ENCODE measurements at regions not wholly inside any gene's neighbourhood (a gene's known extent, or its start where the extent isn't known, plus 50 kb on each side); places are given as distances from the start of the nearest gene placed in this dataset.

- Histone ChIP-seq H3K4me3 (no peak overlapping the region), H3K27ac (no peak overlapping the region), H3K27me3 (no peaks in the 10 kb centered on the region), H3K9me3 (no peaks in the 10 kb centered on the region), H3K4me1 (peaks cover 0 to 4% (median 0%) of the 10 kb centered on the region in 4 donors), H3K36me3 (no peaks in the 10 kb centered on the region)
- ATAC-seq (no peak), DNase-seq (no peak)
- WGBS (ENCODE audit: insufficient coverage, low coverage, low lambda C conversion rate, missing lambda C conversion rate) = 75% methylated on average over 4 of the region's 4 CpGs
- intact Hi-C loops (cut with DNase I) = no loop called here
- TF ChIP-seq POLR2A (IDR thresholded peaks at IDR 0.05) (no peak), CTCF (IDR thresholded peaks at IDR 0.05) (no peak)
Measured at GRCh38 chr18:49666045-49666775, 104.4 kb downstream of the LIPG start.

GRCh38 chr18:49663899-49664890 is 102.3 kb downstream of the LIPG start:
- intact Hi-C loops (cut with DNase I) = no loop called here
- Histone ChIP-seq H3K4me3 (no peak overlapping the region), H3K36me3 (no peaks in the 10 kb centered on the region), H3K4me1 (peaks cover 0 to 4% (median 0%) of the 10 kb centered on the region in 4 donors), H3K9me3 (no peaks in the 10 kb centered on the region), H3K27ac (no peak overlapping the region), H3K27me3 (no peaks in the 10 kb centered on the region)
- 83% methylated on average over 9 of the region's 16 CpGs for WGBS (ENCODE audit: insufficient coverage, low coverage, low lambda C conversion rate, missing lambda C conversion rate)
- DNase-seq (no peak), ATAC-seq (peak in 1 of 4 donors; percentile 42)
- no peak for TF ChIP-seq CTCF (IDR thresholded peaks at IDR 0.05)

- intact Hi-C loops (cut with DNase I) = no loop called here
Measured at GRCh38 chr18:49662506-49662905, 100.6 kb downstream of the LIPG start.

More at GRCh38 chr18:49662506-49662905, 100.6 kb downstream of the LIPG start:
- Histone ChIP-seq H3K27ac (no peak overlapping the region), H3K27me3 (no peaks in the 10 kb centered on the region), H3K4me3 (no peak overlapping the region), H3K9me3 (no peaks in the 10 kb centered on the region), H3K4me1 (no peaks in the 10 kb centered on the region), H3K36me3 (no peaks in the 10 kb centered on the region)
- TF ChIP-seq POLR2A (IDR thresholded peaks at IDR 0.05) (no peak), CTCF (IDR thresholded peaks at IDR 0.05) (no peak)
- no peak for DNase-seq
- WGBS (ENCODE audit: insufficient coverage, low coverage, low lambda C conversion rate, missing lambda C conversion rate) = 80% methylated on average over 7 of the region's 7 CpGs
- no peak for ATAC-seq
